Osteoblast (primary cell): ENCODE measurements at regions not wholly inside any gene's neighbourhood (a gene's known extent, or its start where the extent isn't known, plus 50 kb on each side); places are given as distances from the start of the nearest gene placed in this dataset.

Experiments
- DNase-seq: peaks from one replicate; pipeline ENCODE4 v3.0.0; 2011; ENCODE audit warnings: low spot score, mixed read lengths; ENCODE audit not compliant: insufficient read length; ENCODE audit errors: missing footprints
- H2AFZ ChIP-seq: 2 replicates; pipeline ENCODE4 v1.6.0; 2011; ENCODE audit warnings: mild to moderate bottlenecking, low read length
- H3K27ac ChIP-seq: 2 replicates; pipeline ENCODE4 v1.5.1; 2011; ENCODE audit warnings: mild to moderate bottlenecking, low read depth, low read length, moderate library complexity
- H3K27me3 ChIP-seq: 2 replicates; pipeline ENCODE4 v1.6.0; 2012; ENCODE audit warnings: mild to moderate bottlenecking, control low read depth, inconsistent platforms, low read length, moderate library complexity; ENCODE audit not compliant: insufficient read depth
- H3K36me3 ChIP-seq: 2 replicates; pipeline ENCODE4 v1.5.1; 2011; ENCODE audit warnings: mild to moderate bottlenecking, low read length, control low read depth, moderate library complexity; ENCODE audit not compliant: insufficient read depth
- H3K4me1 ChIP-seq: 2 replicates; pipeline ENCODE4 v1.5.1; 2011; ENCODE audit warnings: mild to moderate bottlenecking, low read length, control low read depth, moderate library complexity; ENCODE audit not compliant: insufficient read depth
- H3K4me2 ChIP-seq: 2 replicates; pipeline ENCODE4 v1.6.0; 2011; ENCODE audit warnings: mild to moderate bottlenecking, low read length; ENCODE audit not compliant: insufficient read depth
- H3K4me3 ChIP-seq: fragments of 200-600 bp; sonication (generic); 3 replicates; pipeline ENCODE4 v1.5.1; 2012; ENCODE audit warnings: mild to moderate bottlenecking, low read length, inconsistent platforms; ENCODE audit not compliant: insufficient read depth
- H3K79me2 ChIP-seq: 2 replicates; pipeline ENCODE4 v1.6.0; 2012; ENCODE audit warnings: mild to moderate bottlenecking, low read length, control low read depth, inconsistent platforms; ENCODE audit not compliant: insufficient read depth
- H3K9me3 ChIP-seq: 2 replicates; pipeline ENCODE4 v1.5.1; 2011; ENCODE audit warnings: low read depth, low read length, control low read depth
- H4K20me1 ChIP-seq: 2 replicates; pipeline ENCODE4 v1.6.0; 2012; ENCODE audit warnings: mild to moderate bottlenecking, low read length, control low read depth; ENCODE audit not compliant: insufficient read depth
- TF ChIP-seq, protein P1 (sequence below): IDR thresholded peaks from 2 replicates; pipeline ENCODE4 v1.5.1; 2011; ENCODE audit warnings: mild to moderate bottlenecking, low read depth, low read length, moderate library complexity; ENCODE audit errors: extremely low read depth

DNA sequence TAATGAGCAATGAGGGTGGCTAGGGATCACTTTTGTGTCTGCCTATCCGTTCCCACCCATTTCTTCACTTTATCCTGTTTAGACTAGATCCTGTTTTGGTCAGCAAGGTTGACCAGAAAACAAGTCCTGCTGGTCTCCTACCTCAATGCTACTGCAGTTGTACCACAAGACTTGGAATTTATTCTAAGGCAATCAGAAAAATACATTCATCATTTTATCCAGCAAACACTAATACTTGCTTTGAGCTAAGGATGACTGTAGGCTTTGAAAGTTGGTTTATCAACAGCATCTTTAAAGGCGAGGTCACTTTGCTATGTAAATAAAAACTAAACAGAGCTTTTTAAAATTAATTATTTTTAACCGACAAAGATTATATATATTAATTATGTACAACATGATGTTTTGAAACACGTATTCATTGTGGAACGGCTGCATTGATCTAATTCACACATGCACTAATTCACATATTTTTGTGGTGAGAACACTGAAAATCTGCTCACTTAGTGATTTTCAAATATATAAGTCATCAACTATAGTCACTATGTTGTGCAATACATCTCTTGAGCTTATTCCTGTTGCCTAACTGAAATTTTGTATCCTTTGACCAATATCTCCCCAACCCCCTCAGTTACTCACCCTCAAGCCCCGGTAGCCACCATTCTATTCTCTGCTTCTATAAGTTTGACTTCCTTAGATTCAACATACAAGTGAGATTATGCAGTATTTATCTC lies 125.9 kb upstream of the HS3ST3A1 start:
- peak; percentile 76 for DNase-seq
- H3K4me3 ChIP-seq, result no peak overlapping the region
- peak overlapping the region; percentile 71 for H3K27ac ChIP-seq

DNA sequence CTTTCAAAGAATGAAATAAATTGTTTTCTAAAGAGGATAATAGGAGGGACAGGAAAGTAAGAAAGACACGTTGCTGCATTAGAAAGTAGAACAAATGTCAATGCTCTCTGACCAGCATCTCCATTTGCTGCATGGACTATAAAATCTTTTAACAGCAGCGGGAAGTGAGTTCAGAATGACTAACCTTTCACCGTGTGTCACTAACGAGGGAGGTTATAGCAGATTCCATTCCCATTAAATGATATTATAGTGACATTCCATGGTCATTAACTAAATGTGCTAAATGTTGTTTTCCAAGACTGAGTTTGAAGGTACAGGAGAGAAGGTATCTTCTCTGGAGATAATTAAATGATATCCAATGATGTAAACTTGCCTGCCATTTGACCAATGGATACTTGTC lies 127.1 kb upstream of the HS3ST3A1 start:
- H3K4me3 ChIP-seq, result no peak overlapping the region
- peaks cover 36% of the 10 kb centered on the region for H3K4me1 ChIP-seq
- no peaks in the 10 kb centered on the region for H3K79me2 ChIP-seq
- peak overlapping the region; percentile 32 for H3K4me2 ChIP-seq
- H3K27me3 ChIP-seq, result no peaks in the 10 kb centered on the region
- no peaks in the 10 kb centered on the region for H3K9me3 ChIP-seq
- peak overlapping the region; percentile 71 for H3K27ac ChIP-seq
- no peaks in the 10 kb centered on the region for H4K20me1 ChIP-seq
- TF ChIP-seq, protein P1, sequence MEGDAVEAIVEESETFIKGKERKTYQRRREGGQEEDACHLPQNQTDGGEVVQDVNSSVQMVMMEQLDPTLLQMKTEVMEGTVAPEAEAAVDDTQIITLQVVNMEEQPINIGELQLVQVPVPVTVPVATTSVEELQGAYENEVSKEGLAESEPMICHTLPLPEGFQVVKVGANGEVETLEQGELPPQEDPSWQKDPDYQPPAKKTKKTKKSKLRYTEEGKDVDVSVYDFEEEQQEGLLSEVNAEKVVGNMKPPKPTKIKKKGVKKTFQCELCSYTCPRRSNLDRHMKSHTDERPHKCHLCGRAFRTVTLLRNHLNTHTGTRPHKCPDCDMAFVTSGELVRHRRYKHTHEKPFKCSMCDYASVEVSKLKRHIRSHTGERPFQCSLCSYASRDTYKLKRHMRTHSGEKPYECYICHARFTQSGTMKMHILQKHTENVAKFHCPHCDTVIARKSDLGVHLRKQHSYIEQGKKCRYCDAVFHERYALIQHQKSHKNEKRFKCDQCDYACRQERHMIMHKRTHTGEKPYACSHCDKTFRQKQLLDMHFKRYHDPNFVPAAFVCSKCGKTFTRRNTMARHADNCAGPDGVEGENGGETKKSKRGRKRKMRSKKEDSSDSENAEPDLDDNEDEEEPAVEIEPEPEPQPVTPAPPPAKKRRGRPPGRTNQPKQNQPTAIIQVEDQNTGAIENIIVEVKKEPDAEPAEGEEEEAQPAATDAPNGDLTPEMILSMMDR, result no peak
- H2AFZ ChIP-seq, result no peak overlapping the region
- DNase-seq, result peak; percentile 68
- no peaks in the 10 kb centered on the region for H3K36me3 ChIP-seq

More for the DNA sequence above, 125.9 kb upstream of the HS3ST3A1 start:
- no peaks in the 10 kb centered on the region for H3K36me3 ChIP-seq
- H3K4me1 ChIP-seq, result peaks cover 36% of the 10 kb centered on the region
- H2AFZ ChIP-seq, result no peak overlapping the region
- H3K27me3 ChIP-seq, result no peaks in the 10 kb centered on the region
- H4K20me1 ChIP-seq, result no peaks in the 10 kb centered on the region
- H3K4me2 ChIP-seq, result peak overlapping the region; percentile 6
- no peaks in the 10 kb centered on the region for H3K9me3 ChIP-seq
- TF ChIP-seq, protein P1, result no peak
- no peaks in the 10 kb centered on the region for H3K79me2 ChIP-seq

DNA sequence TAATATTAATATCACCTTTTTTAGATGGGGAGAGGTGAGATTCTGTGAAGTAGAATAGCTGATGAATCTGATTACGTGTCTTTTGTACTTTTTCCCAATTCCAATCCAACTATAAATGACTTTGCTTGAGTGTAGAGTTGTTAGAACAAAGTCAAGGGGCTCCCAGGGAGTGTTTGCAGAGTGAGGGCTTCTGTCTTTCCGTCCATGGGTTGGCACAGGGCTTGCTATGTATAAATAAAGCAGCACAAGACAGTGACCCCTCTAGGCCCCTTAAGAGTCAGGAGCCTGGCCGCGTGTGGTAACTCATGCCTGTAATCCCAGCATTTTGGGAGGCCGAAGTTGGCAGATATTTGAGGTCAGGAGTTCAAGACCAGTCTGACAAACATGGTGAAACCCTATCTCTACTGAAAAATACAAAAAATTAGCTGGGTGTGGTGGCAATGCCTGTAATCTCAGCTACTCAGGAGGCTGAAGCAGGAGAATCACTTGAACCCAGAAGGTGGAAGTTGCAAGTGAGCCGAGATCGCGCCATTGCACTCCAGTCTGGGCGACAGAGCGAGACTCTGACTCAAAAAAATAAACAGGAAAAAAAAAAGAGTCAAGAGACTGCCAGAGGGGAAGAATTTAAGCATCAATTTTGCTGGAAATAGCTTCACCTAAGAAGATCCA lies 127.9 kb upstream of the HS3ST3A1 start:
- Histone ChIP-seq H3K9me3 (no peaks in the 10 kb centered on the region), H3K27me3 (no peaks in the 10 kb centered on the region), H3K4me2 (no peak overlapping the region), H2AFZ (no peak overlapping the region), H3K27ac (peak overlapping the region; percentile 71), H3K36me3 (no peaks in the 10 kb centered on the region), H4K20me1 (no peaks in the 10 kb centered on the region), H3K4me1 (peaks cover 36% of the 10 kb centered on the region), H3K4me3 (no peak overlapping the region), H3K79me2 (no peaks in the 10 kb centered on the region)
- TF ChIP-seq, protein P1, result no peak
- DNase-seq, result no peak

DNA sequence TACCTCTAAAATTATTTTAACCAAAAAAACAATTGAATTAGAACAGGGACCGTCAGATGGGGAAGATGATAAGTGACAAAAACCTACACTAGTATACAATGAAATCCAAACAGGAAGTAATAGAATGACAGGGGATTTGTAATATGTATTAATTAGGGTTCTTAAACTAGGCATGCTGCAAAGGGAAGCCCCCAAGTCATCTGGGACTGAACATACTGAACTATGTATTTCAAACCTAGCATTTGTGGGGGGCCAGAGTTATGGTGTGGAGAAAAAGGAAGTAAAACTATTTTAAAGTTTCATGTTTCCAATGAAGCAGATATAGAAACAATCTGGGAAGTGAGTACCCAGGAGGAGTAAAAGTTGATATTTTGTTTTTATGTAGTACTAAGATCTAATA lies 133.2 kb upstream of the HS3ST3A1 start:
- H4K20me1 ChIP-seq, result no peaks in the 10 kb centered on the region
- no peaks in the 10 kb centered on the region for H3K79me2 ChIP-seq
- no peak overlapping the region for H3K4me3 ChIP-seq
- no peak overlapping the region for H2AFZ ChIP-seq
- peaks cover 23% of the 10 kb centered on the region for H3K4me1 ChIP-seq
- H3K36me3 ChIP-seq, result no peaks in the 10 kb centered on the region
- TF ChIP-seq, protein P1, result no peak
- H3K4me2 ChIP-seq, result no peak overlapping the region
- DNase-seq, result no peak
- no peak overlapping the region for H3K27ac ChIP-seq
- no peaks in the 10 kb centered on the region for H3K27me3 ChIP-seq
- H3K9me3 ChIP-seq, result no peaks in the 10 kb centered on the region
